Ovary (tissue), 3 donors: ENCODE measurements at regions not wholly inside any gene's neighbourhood (a gene's known extent, or its start where the extent isn't known, plus 50 kb on each side); places are given as distances from the start of the nearest gene placed in this dataset.

Source experiments
- POLR2A ChIP-seq: fragments of 450-650 bp; IDR thresholded peaks from one replicate; pipeline ENCODE4 v1.6.1; 2017; ENCODE audit warnings: antibody characterized with exemption, mild to moderate bottlenecking, moderate library complexity
- TF ChIP-seq, protein P1 (sequence below), 3 donors: fragments of 450-650 bp in 2 of 3; fragments of 200-600 bp in 1 of 3; IDR thresholded peaks; one replicate each; pipeline versions ENCODE4 v1.5.1 to v1.8.0; 2016 to 2022; ENCODE audit warnings: antibody characterized with exemption in 3 of 3, mild to moderate bottlenecking in 1 of 3
- donor health status: DM: no; HTN: no; CAD: no.

DNA sequence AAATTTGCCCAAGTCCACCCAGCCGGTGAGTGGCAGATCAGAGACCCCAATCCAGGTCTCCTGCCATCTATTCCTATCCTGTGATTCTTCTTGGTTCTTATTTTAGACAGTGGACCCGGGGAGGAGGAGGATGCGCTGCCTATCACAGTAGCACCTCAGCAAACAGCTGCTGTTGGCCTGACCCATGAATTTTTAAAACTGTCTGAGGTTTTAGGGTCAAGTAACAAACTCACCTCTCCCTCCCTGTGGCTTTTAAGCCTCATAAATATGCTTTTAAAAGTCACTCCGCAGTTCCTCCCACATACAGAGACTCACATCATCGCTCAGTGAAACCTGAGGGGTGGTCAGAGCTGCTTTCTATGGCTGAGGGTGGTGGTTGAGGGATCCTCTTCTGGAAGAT lies 128.6 kb downstream of the NAV1 start:
- no peak for TF ChIP-seq POLR2A
- TF ChIP-seq, protein P1, sequence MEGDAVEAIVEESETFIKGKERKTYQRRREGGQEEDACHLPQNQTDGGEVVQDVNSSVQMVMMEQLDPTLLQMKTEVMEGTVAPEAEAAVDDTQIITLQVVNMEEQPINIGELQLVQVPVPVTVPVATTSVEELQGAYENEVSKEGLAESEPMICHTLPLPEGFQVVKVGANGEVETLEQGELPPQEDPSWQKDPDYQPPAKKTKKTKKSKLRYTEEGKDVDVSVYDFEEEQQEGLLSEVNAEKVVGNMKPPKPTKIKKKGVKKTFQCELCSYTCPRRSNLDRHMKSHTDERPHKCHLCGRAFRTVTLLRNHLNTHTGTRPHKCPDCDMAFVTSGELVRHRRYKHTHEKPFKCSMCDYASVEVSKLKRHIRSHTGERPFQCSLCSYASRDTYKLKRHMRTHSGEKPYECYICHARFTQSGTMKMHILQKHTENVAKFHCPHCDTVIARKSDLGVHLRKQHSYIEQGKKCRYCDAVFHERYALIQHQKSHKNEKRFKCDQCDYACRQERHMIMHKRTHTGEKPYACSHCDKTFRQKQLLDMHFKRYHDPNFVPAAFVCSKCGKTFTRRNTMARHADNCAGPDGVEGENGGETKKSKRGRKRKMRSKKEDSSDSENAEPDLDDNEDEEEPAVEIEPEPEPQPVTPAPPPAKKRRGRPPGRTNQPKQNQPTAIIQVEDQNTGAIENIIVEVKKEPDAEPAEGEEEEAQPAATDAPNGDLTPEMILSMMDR (IDR thresholded peaks at IDR 0.05): no peak
